DND-41 (cell line): ENCODE measurements at regions not wholly inside any gene's neighbourhood (a gene's known extent, or its start where the extent isn't known, plus 50 kb on each side); places are given as distances from the start of the nearest gene placed in this dataset.

Experiments used
- ATAC-seq: fragments of 200-7000 bp; cut with Tn5 transposase; 3 replicates; pipeline ENCODE4 v1.9.1; 2021; ENCODE audit warnings: low read depth; ENCODE audit not compliant: insufficient read depth
- DNase-seq: peaks from one replicate; pipeline ENCODE4 v3.0.0-alpha.2; 2020
- H2AFZ ChIP-seq: 2 replicates; pipeline ENCODE4 v1.6.0; 2012; ENCODE audit warnings: low read depth, low read length
- H3K27ac ChIP-seq: 2 replicates; pipeline ENCODE4 v1.5.1; 2012; ENCODE audit warnings: low read length, inconsistent platforms
- H3K27me3 ChIP-seq: fragments of 200-600 bp; sonication (generic); 2 replicates; pipeline ENCODE4 v1.6.0; 2012; ENCODE audit warnings: low read length, mild to moderate bottlenecking, inconsistent platforms; ENCODE audit not compliant: insufficient read depth, poor library complexity
- H3K36me3 ChIP-seq: 2 replicates; pipeline ENCODE4 v1.5.1; 2012; ENCODE audit warnings: low read length, inconsistent platforms; ENCODE audit not compliant: insufficient read depth
- H3K4me1 ChIP-seq: 2 replicates; pipeline ENCODE4 v1.5.1; 2012; ENCODE audit warnings: mild to moderate bottlenecking, low read length; ENCODE audit not compliant: insufficient read depth
- H3K4me2 ChIP-seq: 2 replicates; pipeline ENCODE4 v1.6.0; 2012; ENCODE audit warnings: mild to moderate bottlenecking, moderate library complexity, low read length, inconsistent platforms; ENCODE audit not compliant: insufficient read depth
- H3K4me3 ChIP-seq, 2 experiments: fragments of 200-600 bp in 1 of 2; shearing (Covaris generic) in 1 of 2; 2 replicates each; pipeline ENCODE4 v1.5.1; 2012 to 2016; ENCODE audit warnings: inconsistent platforms in 2 of 2, low read length in 2 of 2, mild to moderate bottlenecking in 2 of 2, low read depth in 1 of 2, moderate library complexity in 1 of 2
- H3K79me2 ChIP-seq: 2 replicates; pipeline ENCODE4 v1.6.0; 2012; ENCODE audit warnings: low read length, inconsistent platforms; ENCODE audit not compliant: insufficient read depth
- H3K9ac ChIP-seq: 2 replicates; pipeline ENCODE4 v1.6.0; 2012; ENCODE audit warnings: low read depth, mild to moderate bottlenecking, inconsistent platforms, low read length, moderate library complexity
- H3K9me3 ChIP-seq: 2 replicates; pipeline ENCODE4 v1.5.1; 2012; ENCODE audit warnings: low read length, moderate library complexity, mild to moderate bottlenecking, inconsistent platforms; ENCODE audit not compliant: insufficient read depth, severe bottlenecking
- H4K20me1 ChIP-seq: 2 replicates; pipeline ENCODE4 v1.6.0; 2012; ENCODE audit warnings: low read length; ENCODE audit not compliant: insufficient read depth
- CTCF ChIP-seq: IDR thresholded peaks from 2 replicates; pipeline ENCODE4 v1.5.1; 2012; ENCODE audit warnings: borderline replicate concordance, low read length, moderate library complexity, mild to moderate bottlenecking; ENCODE audit not compliant: poor library complexity, severe bottlenecking; ENCODE audit errors: extremely low read depth
- EZH2 ChIP-seq: IDR thresholded peaks from 3 replicates; pipeline ENCODE4 v1.6.1; 2012; ENCODE audit warnings: borderline replicate concordance, low read depth, mild to moderate bottlenecking, moderate library complexity, low read length, inconsistent platforms; ENCODE audit not compliant: severe bottlenecking

GRCh38 chr1:55399346-55399745 lies 184.2 kb upstream of the USP24 start:
- Histone ChIP-seq H2AFZ (no peak overlapping the region), H3K9ac (no peak overlapping the region), H3K79me2 (no peaks in the 10 kb centered on the region), H3K27ac (no peak overlapping the region), H3K4me1 (no peaks in the 10 kb centered on the region), H3K27me3 (no peaks in the 10 kb centered on the region), H3K4me3 (no peak overlapping the region), H3K4me2 (no peak overlapping the region), H3K9me3 (no peaks in the 10 kb centered on the region), H4K20me1 (no peaks in the 10 kb centered on the region), H3K36me3 (no peaks in the 10 kb centered on the region)
- ATAC-seq (no peak), DNase-seq (no peak)
- no peak for TF ChIP-seq EZH2
- TF ChIP-seq CTCF, result no peak

- Histone ChIP-seq H2AFZ (no peak overlapping the region), H3K79me2 (no peaks in the 10 kb centered on the region), H3K4me3 (no peak overlapping the region), H3K27me3 (no peaks in the 10 kb centered on the region), H3K36me3 (no peaks in the 10 kb centered on the region), H3K9ac (no peak overlapping the region), H4K20me1 (no peaks in the 10 kb centered on the region), H3K27ac (no peak overlapping the region), H3K4me2 (no peak overlapping the region), H3K4me1 (no peaks in the 10 kb centered on the region), H3K9me3 (no peaks in the 10 kb centered on the region)
- ATAC-seq (no peak), DNase-seq (no peak)
- TF ChIP-seq EZH2, result no peak
- no peak for TF ChIP-seq CTCF
Measured at GRCh38 chr1:55396381-55396891, 181.3 kb upstream of the USP24 start.

GRCh38 chr1:55388960-55389359 lies 173.8 kb upstream of the USP24 start:
- Histone ChIP-seq H3K27me3 (no peaks in the 10 kb centered on the region), H3K79me2 (no peaks in the 10 kb centered on the region), H3K9ac (no peak overlapping the region), H3K4me1 (no peaks in the 10 kb centered on the region), H3K36me3 (no peaks in the 10 kb centered on the region), H3K27ac (no peak overlapping the region), H3K4me2 (no peak overlapping the region), H2AFZ (no peak overlapping the region), H3K9me3 (no peaks in the 10 kb centered on the region), H3K4me3 (no peak overlapping the region), H4K20me1 (no peaks in the 10 kb centered on the region)
- TF ChIP-seq CTCF (no peak), EZH2 (no peak)
- DNase-seq (no peak), ATAC-seq (no peak)

GRCh38 chr1:55387145-55387544 lies 172.0 kb upstream of the USP24 start:
- Histone ChIP-seq H3K9me3 (no peaks in the 10 kb centered on the region), H3K4me3 (no peak overlapping the region), H3K4me1 (no peaks in the 10 kb centered on the region), H2AFZ (no peak overlapping the region), H3K9ac (no peak overlapping the region), H3K36me3 (no peaks in the 10 kb centered on the region), H3K4me2 (no peak overlapping the region), H4K20me1 (no peaks in the 10 kb centered on the region), H3K79me2 (no peaks in the 10 kb centered on the region), H3K27me3 (no peaks in the 10 kb centered on the region), H3K27ac (no peak overlapping the region)
- TF ChIP-seq CTCF (no peak), EZH2 (no peak)
- no peak for ATAC-seq
- DNase-seq, result no peak
